Skeletal muscle tissue (tissue), 3 donors: ENCODE measurements at regions not wholly inside any gene's neighbourhood (a gene's known extent, or its start where the extent isn't known, plus 50 kb on each side); places are given as distances from the start of the nearest gene placed in this dataset.

Experiments
- H3K27ac ChIP-seq: one replicate; pipeline ENCODE4 v1.7.0; 2013; ENCODE audit warnings: mild to moderate bottlenecking, low read depth, low read length, inconsistent platforms
- H3K27me3 ChIP-seq, 3 donors: one replicate each; pipeline ENCODE4 v1.7.0; 2013; ENCODE audit warnings: low read length in 3 of 3; ENCODE audit not compliant: control insufficient read depth in 3 of 3, insufficient read depth in 3 of 3
- H3K36me3 ChIP-seq, 3 donors: one replicate each; pipeline ENCODE4 v1.7.0; 2013; ENCODE audit warnings: low read length in 3 of 3; ENCODE audit not compliant: control insufficient read depth in 3 of 3, insufficient read depth in 3 of 3
- H3K4me1 ChIP-seq, 3 donors: one replicate each; pipeline ENCODE4 v1.7.0; 2013; ENCODE audit warnings: low read length in 3 of 3, mild to moderate bottlenecking in 3 of 3; ENCODE audit not compliant: control insufficient read depth in 3 of 3, insufficient read depth in 3 of 3
- H3K4me3 ChIP-seq, 3 donors: one replicate each; pipeline ENCODE4 v1.7.0; 2013; ENCODE audit warnings: low read length in 3 of 3
- H3K9ac ChIP-seq, 3 donors: one replicate each; pipeline ENCODE4 v1.7.0; 2013; ENCODE audit warnings: low read length in 3 of 3, mild to moderate bottlenecking in 3 of 3, moderate library complexity in 2 of 3, low read depth in 1 of 3
- H3K9me3 ChIP-seq, 3 donors: one replicate each; pipeline ENCODE4 v1.7.0; 2013; ENCODE audit warnings: low read length in 3 of 3; ENCODE audit not compliant: control insufficient read depth in 3 of 3
- donor health status: Osteomylitis.

- Histone ChIP-seq H3K27me3 (no peaks in the 10 kb centered on the region), H3K27ac (no peak overlapping the region), H3K4me1 (no peaks in the 10 kb centered on the region), H3K4me3 (no peak overlapping the region), H3K9me3 (no peaks in the 10 kb centered on the region), H3K9ac (no peak overlapping the region), H3K36me3 (no peaks in the 10 kb centered on the region)
These were observed 787.9 kb upstream of the KLHL1 start for GRCh38 chr13:70896136-70896535.

- H3K27me3 ChIP-seq: no peaks in the 10 kb centered on the region
- no peak overlapping the region for H3K4me3 ChIP-seq
- no peaks in the 10 kb centered on the region for H3K4me1 ChIP-seq
- no peak overlapping the region for H3K9ac ChIP-seq
- no peak overlapping the region for H3K27ac ChIP-seq
- H3K9me3 ChIP-seq: no peaks in the 10 kb centered on the region
- H3K36me3 ChIP-seq: no peaks in the 10 kb centered on the region
These were observed 787.3 kb upstream of the KLHL1 start for GRCh38 chr13:70895599-70895998.

GRCh38 chr13:70894258-70894657, 786.0 kb upstream of the KLHL1 start:
- Histone ChIP-seq H3K9ac (no peak overlapping the region), H3K36me3 (no peaks in the 10 kb centered on the region), H3K27ac (no peak overlapping the region), H3K4me3 (no peak overlapping the region), H3K4me1 (no peaks in the 10 kb centered on the region), H3K27me3 (no peaks in the 10 kb centered on the region), H3K9me3 (no peaks in the 10 kb centered on the region)

- no peak overlapping the region for H3K9ac ChIP-seq
- no peaks in the 10 kb centered on the region for H3K9me3 ChIP-seq
- H3K4me1 ChIP-seq: no peaks in the 10 kb centered on the region
- H3K27me3 ChIP-seq: no peaks in the 10 kb centered on the region
- no peak overlapping the region for H3K27ac ChIP-seq
- no peaks in the 10 kb centered on the region for H3K36me3 ChIP-seq
- no peak overlapping the region for H3K4me3 ChIP-seq
These were observed 785.6 kb upstream of the KLHL1 start for GRCh38 chr13:70893832-70894231.

GRCh38 chr13:70890289-70890688, 782.0 kb upstream of the KLHL1 start:
- Histone ChIP-seq H3K9ac (no peak overlapping the region), H3K4me1 (no peaks in the 10 kb centered on the region), H3K4me3 (no peak overlapping the region), H3K9me3 (no peaks in the 10 kb centered on the region), H3K27me3 (no peaks in the 10 kb centered on the region), H3K36me3 (no peaks in the 10 kb centered on the region), H3K27ac (no peak overlapping the region)

GRCh38 chr13:70889163-70889562, 780.9 kb upstream of the KLHL1 start:
- H3K4me1 ChIP-seq: no peaks in the 10 kb centered on the region
- no peaks in the 10 kb centered on the region for H3K9me3 ChIP-seq
- H3K36me3 ChIP-seq: no peaks in the 10 kb centered on the region
- no peaks in the 10 kb centered on the region for H3K27me3 ChIP-seq
- H3K27ac ChIP-seq: no peak overlapping the region
- H3K9ac ChIP-seq: no peak overlapping the region
- no peak overlapping the region for H3K4me3 ChIP-seq

- Histone ChIP-seq H3K4me1 (no peaks in the 10 kb centered on the region), H3K27me3 (no peaks in the 10 kb centered on the region), H3K27ac (no peak overlapping the region), H3K4me3 (no peak overlapping the region), H3K9me3 (no peaks in the 10 kb centered on the region), H3K36me3 (no peaks in the 10 kb centered on the region), H3K9ac (no peak overlapping the region)
These were observed 775.9 kb upstream of the KLHL1 start for GRCh38 chr13:70884196-70884595.

- H3K9me3 ChIP-seq: no peaks in the 10 kb centered on the region
- no peaks in the 10 kb centered on the region for H3K36me3 ChIP-seq
- H3K4me3 ChIP-seq: no peak overlapping the region
These were observed 766.4 kb upstream of the KLHL1 start for GRCh38 chr13:70874636-70875035.

GRCh38 chr13:70864731-70865130, 756.5 kb upstream of the KLHL1 start:
- Histone ChIP-seq H3K36me3 (no peaks in the 10 kb centered on the region), H3K4me1 (no peaks in the 10 kb centered on the region), H3K4me3 (no peak overlapping the region), H3K9me3 (no peaks in the 10 kb centered on the region), H3K27ac (no peak overlapping the region), H3K9ac (no peak overlapping the region), H3K27me3 (no peaks in the 10 kb centered on the region)

More at GRCh38 chr13:70874636-70875035, 766.4 kb upstream of the KLHL1 start:
- H3K27ac ChIP-seq: no peak overlapping the region
- no peaks in the 10 kb centered on the region for H3K4me1 ChIP-seq
- H3K9ac ChIP-seq: no peak overlapping the region
- no peaks in the 10 kb centered on the region for H3K27me3 ChIP-seq

- Histone ChIP-seq H3K27me3 (no peaks in the 10 kb centered on the region), H3K9me3 (no peaks in the 10 kb centered on the region), H3K4me3 (no peak overlapping the region), H3K27ac (no peak overlapping the region), H3K4me1 (no peaks in the 10 kb centered on the region), H3K36me3 (no peaks in the 10 kb centered on the region), H3K9ac (no peak overlapping the region)
These were observed 748.5 kb upstream of the KLHL1 start for GRCh38 chr13:70856711-70857110.

GRCh38 chr13:70856025-70856424, 747.8 kb upstream of the KLHL1 start:
- H3K9ac ChIP-seq: no peak overlapping the region
- no peak overlapping the region for H3K27ac ChIP-seq
- H3K4me1 ChIP-seq: no peaks in the 10 kb centered on the region
- no peaks in the 10 kb centered on the region for H3K27me3 ChIP-seq
- no peaks in the 10 kb centered on the region for H3K9me3 ChIP-seq
- H3K4me3 ChIP-seq: no peak overlapping the region
- H3K36me3 ChIP-seq: no peaks in the 10 kb centered on the region
